Brain microvascular endothelial cell (primary cell): ENCODE measurements at regions not wholly inside any gene's neighbourhood (a gene's known extent, or its start where the extent isn't known, plus 50 kb on each side); places are given as distances from the start of the nearest gene placed in this dataset.
"Not testable (repeated sequence)": the region's sequence is repeated elsewhere in the genome, so short reads cannot be mapped to it uniquely, and the experiment has no call there.

ENCODE experiments used
- DNase-seq: peaks from one replicate; pipeline ENCODE4 v3.0.0-alpha.2; 2020
- H3K27ac ChIP-seq: fragments of 250-450 bp; sonication (Bioruptor Pico); 2 replicates; pipeline ENCODE4 v1.5.1; 2020; ENCODE audit warnings: mild to moderate bottlenecking, moderate library complexity
- H3K27me3 ChIP-seq: fragments of 250-450 bp; sonication (Bioruptor Pico); replicated peaks from 2 replicates; pipeline ENCODE4 v1.5.1; 2020; ENCODE audit warnings: mild to moderate bottlenecking
- H3K36me3 ChIP-seq: fragments of 250-450 bp; sonication (Bioruptor Pico); replicated peaks from 2 replicates; pipeline ENCODE4 v1.5.1; 2020; ENCODE audit warnings: mild to moderate bottlenecking
- H3K4me3 ChIP-seq: 2 replicates; pipeline ENCODE4 v1.5.1; 2011; ENCODE audit warnings: low read depth, mild to moderate bottlenecking, control low read depth, low read length, moderate library complexity
- in situ Hi-C: cut with HindIII; loops from 2 replicates; pipeline ENCODE4 v1.10.0; 2017; ENCODE audit warnings: low sequenced_read_pairs, low pct_ligation_motif_present
- TF ChIP-seq, protein P1 (sequence below): IDR thresholded peaks from 2 replicates; pipeline ENCODE4 v1.5.1; 2011; ENCODE audit warnings: low read depth, mild to moderate bottlenecking, moderate library complexity, low read length, control low read depth, inconsistent platforms; ENCODE audit errors: missing control alignments

DNA sequence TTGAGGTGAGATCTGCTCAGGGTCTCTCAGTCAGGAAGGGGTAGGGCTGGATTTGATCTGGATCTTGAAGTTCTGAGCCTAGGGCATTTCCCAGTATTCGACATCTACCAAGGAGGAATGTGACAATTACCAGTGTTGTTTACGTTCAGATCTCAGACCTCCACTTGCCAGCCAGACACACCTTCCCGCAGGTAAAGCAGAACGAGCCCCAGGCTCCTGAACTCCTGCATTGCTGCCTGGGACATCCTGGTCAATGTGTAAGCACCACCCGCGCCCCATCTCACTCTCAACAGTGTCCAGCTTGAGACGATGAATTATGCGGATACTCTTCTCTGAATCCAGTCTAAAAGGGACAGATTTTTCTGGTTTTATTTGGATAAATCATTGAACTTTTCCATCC, 56.7 kb upstream of the PTCH1 start:
- DNase-seq = no peak
- Histone ChIP-seq H3K27me3 (no peaks in the 10 kb centered on the region), H3K27ac (no peak overlapping the region), H3K36me3 (no peaks in the 10 kb centered on the region), H3K4me3 (no peak overlapping the region)
- in situ Hi-C loops = no loop called here
- TF ChIP-seq, protein P1, sequence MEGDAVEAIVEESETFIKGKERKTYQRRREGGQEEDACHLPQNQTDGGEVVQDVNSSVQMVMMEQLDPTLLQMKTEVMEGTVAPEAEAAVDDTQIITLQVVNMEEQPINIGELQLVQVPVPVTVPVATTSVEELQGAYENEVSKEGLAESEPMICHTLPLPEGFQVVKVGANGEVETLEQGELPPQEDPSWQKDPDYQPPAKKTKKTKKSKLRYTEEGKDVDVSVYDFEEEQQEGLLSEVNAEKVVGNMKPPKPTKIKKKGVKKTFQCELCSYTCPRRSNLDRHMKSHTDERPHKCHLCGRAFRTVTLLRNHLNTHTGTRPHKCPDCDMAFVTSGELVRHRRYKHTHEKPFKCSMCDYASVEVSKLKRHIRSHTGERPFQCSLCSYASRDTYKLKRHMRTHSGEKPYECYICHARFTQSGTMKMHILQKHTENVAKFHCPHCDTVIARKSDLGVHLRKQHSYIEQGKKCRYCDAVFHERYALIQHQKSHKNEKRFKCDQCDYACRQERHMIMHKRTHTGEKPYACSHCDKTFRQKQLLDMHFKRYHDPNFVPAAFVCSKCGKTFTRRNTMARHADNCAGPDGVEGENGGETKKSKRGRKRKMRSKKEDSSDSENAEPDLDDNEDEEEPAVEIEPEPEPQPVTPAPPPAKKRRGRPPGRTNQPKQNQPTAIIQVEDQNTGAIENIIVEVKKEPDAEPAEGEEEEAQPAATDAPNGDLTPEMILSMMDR = no peak

DNA sequence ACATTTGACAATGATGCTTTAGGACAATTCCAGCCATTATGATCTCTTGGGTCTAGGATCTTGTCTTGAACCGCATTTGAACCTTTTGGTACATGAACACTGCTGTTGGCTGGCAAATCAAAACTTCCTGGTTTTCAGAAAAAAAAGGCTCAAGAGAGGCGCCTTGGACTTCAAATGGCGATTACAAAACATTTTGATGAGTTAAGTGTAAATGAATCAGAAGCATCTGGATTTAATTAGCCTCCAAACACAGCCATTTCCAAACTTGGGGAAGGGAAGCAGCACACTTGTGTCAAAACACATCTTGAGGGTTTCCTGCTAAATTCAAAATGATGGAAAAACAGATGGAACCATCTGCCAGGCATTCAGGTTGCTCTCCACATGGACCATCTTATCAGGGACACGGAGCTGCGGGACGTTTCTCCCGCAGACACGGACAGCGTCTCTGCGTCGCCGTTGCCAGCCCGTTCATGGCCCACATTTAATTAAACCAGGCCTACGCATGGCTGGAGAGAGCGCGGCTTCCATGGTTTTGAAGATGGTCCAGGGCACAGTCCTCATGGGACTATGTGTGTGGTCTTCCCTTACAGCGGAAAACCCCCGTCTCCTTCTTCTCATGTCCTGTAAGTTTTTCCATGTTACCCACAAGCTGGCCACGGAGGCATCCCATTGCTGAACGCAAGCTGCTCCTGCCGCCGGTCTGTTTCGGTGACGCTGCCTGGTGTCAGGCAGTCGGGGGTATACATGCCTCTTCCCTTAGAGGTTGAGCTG, 55.8 kb upstream of the PTCH1 start:
- Histone ChIP-seq H3K27ac (no peak overlapping the region), H3K4me3 (no peak overlapping the region), H3K36me3 (no peaks in the 10 kb centered on the region), H3K27me3 (no peaks in the 10 kb centered on the region)
- no peak for DNase-seq
- TF ChIP-seq, protein P1 = no peak
- in situ Hi-C loops = no loop called here

DNA sequence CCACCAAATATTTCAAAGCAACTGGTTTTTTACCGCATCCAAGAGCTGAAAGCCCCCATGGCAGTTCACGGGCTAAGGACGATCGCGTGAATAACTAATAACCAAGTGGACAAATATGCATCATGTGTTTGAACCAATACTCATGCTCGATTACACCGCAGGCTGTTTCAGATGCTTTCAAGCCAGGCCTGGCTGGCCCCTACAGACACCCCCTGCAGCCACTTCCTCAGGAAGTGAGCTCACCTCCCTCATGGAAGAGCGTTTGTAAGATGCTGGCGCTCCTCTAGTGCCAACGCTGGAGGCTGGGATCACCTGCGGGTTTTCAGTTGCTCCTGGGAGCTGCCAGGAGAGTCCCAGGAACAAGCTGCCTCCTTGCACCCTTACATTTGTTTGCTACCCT, 53.9 kb upstream of the PTCH1 start:
- Histone ChIP-seq H3K27ac (no peak overlapping the region), H3K36me3 (no peaks in the 10 kb centered on the region), H3K27me3 (no peaks in the 10 kb centered on the region), H3K4me3 (no peak overlapping the region)
- TF ChIP-seq, protein P1 = no peak
- in situ Hi-C loops = no loop called here
- DNase-seq = peak; percentile 26

DNA sequence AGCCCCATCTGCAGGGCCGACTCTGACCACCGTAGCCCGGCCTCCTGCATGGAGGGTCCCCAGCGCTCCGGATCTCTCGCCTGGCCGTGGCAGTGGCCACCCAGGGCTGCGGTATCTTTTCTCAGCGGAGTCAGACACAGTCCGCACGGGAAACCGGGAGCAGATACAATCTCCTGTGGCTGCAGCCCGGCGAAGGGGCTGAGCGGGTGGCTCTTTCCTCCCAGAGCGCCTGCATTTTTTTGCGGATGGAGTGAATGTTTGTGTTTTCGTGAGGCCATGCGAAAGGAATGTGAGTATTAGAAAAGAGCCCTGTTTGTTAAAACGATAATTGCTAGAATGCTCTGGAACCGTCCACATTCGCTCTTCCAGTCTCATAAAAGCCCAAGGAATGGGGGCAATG, 53.4 kb upstream of the PTCH1 start:
- no peaks in the 10 kb centered on the region for H3K36me3 ChIP-seq
- no peaks in the 10 kb centered on the region for H3K27me3 ChIP-seq
- peak; percentile 39 for DNase-seq
- H3K4me3 ChIP-seq = peak overlapping the region; percentile 35
- H3K27ac ChIP-seq = no peak overlapping the region
- TF ChIP-seq, protein P1 = no peak
- in situ Hi-C loops = no loop called here

DNA sequence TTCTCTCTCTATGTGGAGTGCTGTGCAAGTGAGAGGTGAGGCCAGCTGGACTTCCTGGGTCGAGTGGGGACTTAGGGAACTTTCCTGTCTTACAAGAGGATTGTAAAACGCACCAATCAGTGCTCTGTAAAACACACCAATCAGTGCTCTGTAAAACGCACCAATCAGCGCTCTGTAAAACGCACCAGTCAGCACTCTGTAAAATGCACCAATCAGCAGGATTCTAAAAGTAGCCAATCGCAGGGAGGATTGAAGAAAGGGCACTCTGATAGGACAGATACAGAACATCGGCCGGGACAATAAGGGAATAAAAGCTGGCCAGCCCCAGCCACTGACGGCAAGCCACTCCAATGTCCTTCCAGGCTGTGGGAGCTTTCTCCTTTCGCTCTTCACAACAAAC, 52.0 kb upstream of the PTCH1 start:
- H3K4me3 ChIP-seq, in situ Hi-C loops, H3K27me3 ChIP-seq, H3K27ac ChIP-seq, H3K36me3 ChIP-seq, DNase-seq: not testable (repeated sequence)
